ENCODE measurements at regions not wholly inside any gene's neighbourhood (a gene's known extent, or its start where the extent isn't known, plus 50 kb on each side); places are given as distances from the start of the nearest gene placed in this dataset.

DNA sequence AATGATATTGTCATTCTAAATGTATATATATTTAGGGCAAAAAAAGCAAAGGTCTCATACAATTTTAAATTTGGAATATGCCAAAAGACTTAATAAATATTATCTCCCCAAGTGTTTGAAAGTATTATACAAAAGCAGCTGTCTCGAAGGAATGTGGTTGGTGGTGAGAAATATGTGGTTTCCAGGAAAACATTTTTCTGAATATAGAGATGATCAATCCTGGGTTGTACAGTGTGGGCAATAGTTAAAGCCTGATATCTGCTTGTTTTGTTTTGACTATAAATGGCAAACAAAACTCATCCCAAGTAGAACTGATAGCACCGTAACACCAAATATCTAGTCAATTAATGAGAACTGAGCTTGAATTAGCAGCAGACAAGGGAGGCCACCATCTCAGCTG, 391.8 kb upstream of the CD180 start:
- TF ChIP-seq, protein P1, sequence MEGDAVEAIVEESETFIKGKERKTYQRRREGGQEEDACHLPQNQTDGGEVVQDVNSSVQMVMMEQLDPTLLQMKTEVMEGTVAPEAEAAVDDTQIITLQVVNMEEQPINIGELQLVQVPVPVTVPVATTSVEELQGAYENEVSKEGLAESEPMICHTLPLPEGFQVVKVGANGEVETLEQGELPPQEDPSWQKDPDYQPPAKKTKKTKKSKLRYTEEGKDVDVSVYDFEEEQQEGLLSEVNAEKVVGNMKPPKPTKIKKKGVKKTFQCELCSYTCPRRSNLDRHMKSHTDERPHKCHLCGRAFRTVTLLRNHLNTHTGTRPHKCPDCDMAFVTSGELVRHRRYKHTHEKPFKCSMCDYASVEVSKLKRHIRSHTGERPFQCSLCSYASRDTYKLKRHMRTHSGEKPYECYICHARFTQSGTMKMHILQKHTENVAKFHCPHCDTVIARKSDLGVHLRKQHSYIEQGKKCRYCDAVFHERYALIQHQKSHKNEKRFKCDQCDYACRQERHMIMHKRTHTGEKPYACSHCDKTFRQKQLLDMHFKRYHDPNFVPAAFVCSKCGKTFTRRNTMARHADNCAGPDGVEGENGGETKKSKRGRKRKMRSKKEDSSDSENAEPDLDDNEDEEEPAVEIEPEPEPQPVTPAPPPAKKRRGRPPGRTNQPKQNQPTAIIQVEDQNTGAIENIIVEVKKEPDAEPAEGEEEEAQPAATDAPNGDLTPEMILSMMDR (IDR thresholded peaks at IDR 0.05; ENCODE audit: extremely low read depth in 1 of 2, insufficient read depth in 1 of 2, low read depth in 1 of 2, low read length in 2 of 2) = no peak
- TF ChIP-seq EZH2 (IDR thresholded peaks at IDR 0.05; ENCODE audit: borderline replicate concordance, low read depth, low read length, severe bottlenecking) (no peak), POLR2AphosphoS5 (IDR thresholded peaks at IDR 0.05; ENCODE audit: insufficient read depth, low read depth, low read length) (no peak), POLR2A (IDR thresholded peaks at IDR 0.05; ENCODE audit: low read depth, low read length) (no peak), FOS (IDR thresholded peaks at IDR 0.05; ENCODE audit: borderline replicate concordance, insufficient read depth, low read length) (no peak), MYC (IDR thresholded peaks at IDR 0.05; ENCODE audit: low read depth, low read length) (no peak), GATA2 (IDR thresholded peaks at IDR 0.05; ENCODE audit: insufficient read depth, insufficient read length, low read depth, low read length) (no peak), JUN (IDR thresholded peaks at IDR 0.05; ENCODE audit: borderline replicate concordance, insufficient read depth, insufficient read length, low read depth) (no peak)
- TF ChIP-seq, protein P2, sequence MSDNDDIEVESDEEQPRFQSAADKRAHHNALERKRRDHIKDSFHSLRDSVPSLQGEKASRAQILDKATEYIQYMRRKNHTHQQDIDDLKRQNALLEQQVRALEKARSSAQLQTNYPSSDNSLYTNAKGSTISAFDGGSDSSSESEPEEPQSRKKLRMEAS (IDR thresholded peaks at IDR 0.05; ENCODE audit: insufficient read depth, insufficient read length) = no peak

All from endothelial cell of umbilical vein (primary cell).